K562 (cell line): ENCODE measurements at regions not wholly inside any gene's neighbourhood (a gene's known extent, or its start where the extent isn't known, plus 50 kb on each side); places are given as distances from the start of the nearest gene placed in this dataset.

ENCODE experiments used
- AFF1 ChIP-seq, 2 experiments: fragments of 450-650 bp; IDR thresholded peaks; 2 replicates each; pipeline ENCODE4 v1.6.1; 2018; ENCODE audit warnings: mild to moderate bottlenecking in 2 of 2, low read depth in 1 of 2; ENCODE audit not compliant: partially characterized antibody in 2 of 2
- ETV1 ChIP-seq: fragments of 450-650 bp; conservative IDR thresholded peaks from 2 replicates; pipeline ENCODE4 v1.6.1; 2016; ENCODE audit warnings: missing genetic modification characterization, control low read depth, low read depth, missing compliant biosample characterization
- JUNB ChIP-seq: fragments of 450-650 bp; formaldehyde crosslinking; conservative IDR thresholded peaks from 2 replicates; pipeline ENCODE4 v1.4.0; 2020; ENCODE audit warnings: mild to moderate bottlenecking
- POLR3A ChIP-seq: IDR thresholded peaks from 2 replicates; pipeline ENCODE4 v1.6.1; 2011; ENCODE audit warnings: borderline replicate concordance, mild to moderate bottlenecking, moderate library complexity; ENCODE audit not compliant: insufficient read length, insufficient read depth; ENCODE audit errors: extremely low read depth
- PPARD ChIP-seq: fragments of 250-450 bp; sonication (Bioruptor Pico); IDR thresholded peaks from 2 replicates; pipeline ENCODE4 v1.8.0; 2022; ENCODE audit warnings: inconsistent platforms, mild to moderate bottlenecking, moderate library complexity
- ZNF12 ChIP-seq: sonication (generic); formaldehyde crosslinking; IDR thresholded peaks from 2 replicates; pipeline ENCODE4 v1.4.0; 2020; ENCODE audit warnings: mild to moderate bottlenecking, missing genetic modification reagents
- ZNF77 ChIP-seq: fragments of 250-450 bp; sonication (Bioruptor Pico); IDR thresholded peaks from 2 replicates; pipeline ENCODE4 v1.5.0; 2020
- TF ChIP-seq, protein P1 (sequence below): fragments of 250-450 bp; sonication (Bioruptor Pico); IDR thresholded peaks from 2 replicates; pipeline ENCODE4 v1.8.0; 2021; ENCODE audit warnings: mild to moderate bottlenecking, moderate library complexity

- TF ChIP-seq AFF1 (IDR thresholded peaks at IDR 0.05; ENCODE audit: low read depth in 1 of 2, partially characterized antibody in 2 of 2) (no peak), ZNF77 (CRISPR knock-in tag) (no peak), ZNF12 (CRISPR knock-in tag) (no peak), PPARD (CRISPR knock-in tag) (no peak), JUNB (CRISPR knock-in tag) (no peak), ETV1 (tag) (no peak), POLR3A (no peak)
- TF ChIP-seq, protein P1, sequence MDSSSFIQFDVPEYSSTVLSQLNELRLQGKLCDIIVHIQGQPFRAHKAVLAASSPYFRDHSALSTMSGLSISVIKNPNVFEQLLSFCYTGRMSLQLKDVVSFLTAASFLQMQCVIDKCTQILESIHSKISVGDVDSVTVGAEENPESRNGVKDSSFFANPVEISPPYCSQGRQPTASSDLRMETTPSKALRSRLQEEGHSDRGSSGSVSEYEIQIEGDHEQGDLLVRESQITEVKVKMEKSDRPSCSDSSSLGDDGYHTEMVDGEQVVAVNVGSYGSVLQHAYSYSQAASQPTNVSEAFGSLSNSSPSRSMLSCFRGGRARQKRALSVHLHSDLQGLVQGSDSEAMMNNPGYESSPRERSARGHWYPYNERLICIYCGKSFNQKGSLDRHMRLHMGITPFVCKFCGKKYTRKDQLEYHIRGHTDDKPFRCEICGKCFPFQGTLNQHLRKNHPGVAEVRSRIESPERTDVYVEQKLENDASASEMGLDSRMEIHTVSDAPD (CRISPR knock-in tag), result no peak
- TF ChIP-seq, all 486 proteins: peak for 0
Observed at GRCh38 chr9:90953805-90954204, 152.2 kb downstream of the SYK start (continued).
